HG02678 (cell line): ENCODE measurements at regions not wholly inside any gene's neighbourhood (a gene's known extent, or its start where the extent isn't known, plus 50 kb on each side); places are given as distances from the start of the nearest gene placed in this dataset.
"Not testable (repeated sequence)": the region's sequence is repeated elsewhere in the genome, so short reads cannot be mapped to it uniquely, and the experiment has no call there.

ENCODE experiments used
- ATAC-seq: cut with Tn5 transposase; IDR thresholded peaks from one replicate; pipeline ENCODE4 v1.9.1; 2021; ENCODE audit warnings: mild to moderate bottlenecking, moderate library complexity; ENCODE audit not compliant: unreplicated experiment

- no peak for ATAC-seq
These were observed 536.0 kb downstream of the GABRG2 start for GRCh38 chr5:162603443-162604070.

GRCh38 chr5:162607879-162608278, 540.3 kb downstream of the GABRG2 start:
- ATAC-seq, result no peak

- ATAC-seq, result not testable (repeated sequence)
These were observed 554.2 kb downstream of the GABRG2 start for GRCh38 chr5:162621726-162622263.

GRCh38 chr5:162624110-162624509, 556.5 kb downstream of the GABRG2 start:
- no peak for ATAC-seq

GRCh38 chr5:162637481-162637880, 569.9 kb downstream of the GABRG2 start:
- ATAC-seq, result no peak

- no peak for ATAC-seq
These were observed 571.3 kb downstream of the GABRG2 start for GRCh38 chr5:162638849-162639248.

GRCh38 chr5:162641142-162641813, 573.7 kb downstream of the GABRG2 start:
- no peak for ATAC-seq

GRCh38 chr5:162654661-162655405, 587.3 kb downstream of the GABRG2 start:
- no peak for ATAC-seq

GRCh38 chr5:162657076-162657475, 589.5 kb downstream of the GABRG2 start:
- ATAC-seq, result no peak

GRCh38 chr5:162664846-162665245, 597.3 kb downstream of the GABRG2 start:
- no peak for ATAC-seq

GRCh38 chr5:162668926-162669325, 601.4 kb downstream of the GABRG2 start:
- no peak for ATAC-seq

GRCh38 chr5:162672061-162672460, 604.5 kb downstream of the GABRG2 start:
- no peak for ATAC-seq

GRCh38 chr5:162683284-162683683, 615.7 kb downstream of the GABRG2 start:
- ATAC-seq, result no peak

- ATAC-seq, result no peak
These were observed 616.6 kb downstream of the GABRG2 start for GRCh38 chr5:162684145-162684544.

GRCh38 chr5:162685302-162685701, 617.7 kb downstream of the GABRG2 start:
- no peak for ATAC-seq

GRCh38 chr5:162696272-162696671, 628.7 kb downstream of the GABRG2 start:
- not testable (repeated sequence) for ATAC-seq

GRCh38 chr5:162699361-162699760, 631.8 kb downstream of the GABRG2 start:
- no peak for ATAC-seq

- no peak for ATAC-seq
These were observed 636.3 kb downstream of the GABRG2 start for GRCh38 chr5:162703914-162704313.

GRCh38 chr5:162711244-162711643, 643.7 kb downstream of the GABRG2 start:
- no peak for ATAC-seq

- no peak for ATAC-seq
These were observed 652.1 kb downstream of the GABRG2 start for GRCh38 chr5:162719720-162720119.

GRCh38 chr5:162721125-162721524, 653.6 kb downstream of the GABRG2 start:
- ATAC-seq, result no peak

GRCh38 chr5:162752612-162753011, 684.8 kb upstream of the CCNG1 start:
- ATAC-seq, result no peak
